ENCODE measurements at regions not wholly inside any gene's neighbourhood (a gene's known extent, or its start where the extent isn't known, plus 50 kb on each side); places are given as distances from the start of the nearest gene placed in this dataset.

GRCh38 chr12:20282401-20282800 lies 85.9 kb upstream of the PDE3A start:
- TF ChIP-seq CTCF (IDR thresholded peaks at IDR 0.05; ENCODE audit: insufficient read depth, low read depth, low read length) = no peak
- DNase-seq (ENCODE audit: low read depth) = no peak

GRCh38 chr12:20283482-20283881 lies 84.9 kb upstream of the PDE3A start:
- TF ChIP-seq CTCF (IDR thresholded peaks at IDR 0.05; ENCODE audit: insufficient read depth, low read depth, low read length) = no peak
- no peak for DNase-seq (ENCODE audit: low read depth)
- no peak overlapping the region for H3K4me3 ChIP-seq (ENCODE audit: low read depth, low read length)

More at GRCh38 chr12:20282401-20282800, 85.9 kb upstream of the PDE3A start:
- no peak overlapping the region for H3K4me3 ChIP-seq (ENCODE audit: low read depth, low read length)

- DNase-seq (ENCODE audit: low read depth) = peak; percentile 22
- no peak overlapping the region for H3K4me3 ChIP-seq (ENCODE audit: low read depth, low read length)
- TF ChIP-seq CTCF (IDR thresholded peaks at IDR 0.05; ENCODE audit: insufficient read depth, low read depth, low read length) = no peak
Observed at GRCh38 chr12:20289520-20289919, 78.8 kb upstream of the PDE3A start.

- DNase-seq (ENCODE audit: low read depth) = no peak
- no peak for TF ChIP-seq CTCF (IDR thresholded peaks at IDR 0.05; ENCODE audit: insufficient read depth, low read depth, low read length)
- H3K4me3 ChIP-seq (ENCODE audit: low read depth, low read length) = no peak overlapping the region
Observed at GRCh38 chr12:20300457-20300856, 67.9 kb upstream of the PDE3A start.

- DNase-seq (ENCODE audit: low read depth) = no peak
- H3K4me3 ChIP-seq (ENCODE audit: low read depth, low read length) = no peak overlapping the region
- no peak for TF ChIP-seq CTCF (IDR thresholded peaks at IDR 0.05; ENCODE audit: insufficient read depth, low read depth, low read length)
Observed at GRCh38 chr12:20305470-20305869, 62.9 kb upstream of the PDE3A start.

GRCh38 chr12:20309504-20310148 lies 58.7 kb upstream of the PDE3A start:
- no peak for TF ChIP-seq CTCF (IDR thresholded peaks at IDR 0.05; ENCODE audit: insufficient read depth, low read depth, low read length)
- no peak for DNase-seq (ENCODE audit: low read depth)
- no peak overlapping the region for H3K4me3 ChIP-seq (ENCODE audit: low read depth, low read length)

- peak; percentile 8 for DNase-seq (ENCODE audit: low read depth)
- no peak overlapping the region for H3K4me3 ChIP-seq (ENCODE audit: low read depth, low read length)
- TF ChIP-seq CTCF (IDR thresholded peaks at IDR 0.05; ENCODE audit: insufficient read depth, low read depth, low read length) = no peak
Observed at GRCh38 chr12:20314328-20314727, 54.0 kb upstream of the PDE3A start.

Data from fibroblast of villous mesenchyme (primary cell).